ENCODE measurements at regions not wholly inside any gene's neighbourhood (a gene's known extent, or its start where the extent isn't known, plus 50 kb on each side); places are given as distances from the start of the nearest gene placed in this dataset.

DNA sequence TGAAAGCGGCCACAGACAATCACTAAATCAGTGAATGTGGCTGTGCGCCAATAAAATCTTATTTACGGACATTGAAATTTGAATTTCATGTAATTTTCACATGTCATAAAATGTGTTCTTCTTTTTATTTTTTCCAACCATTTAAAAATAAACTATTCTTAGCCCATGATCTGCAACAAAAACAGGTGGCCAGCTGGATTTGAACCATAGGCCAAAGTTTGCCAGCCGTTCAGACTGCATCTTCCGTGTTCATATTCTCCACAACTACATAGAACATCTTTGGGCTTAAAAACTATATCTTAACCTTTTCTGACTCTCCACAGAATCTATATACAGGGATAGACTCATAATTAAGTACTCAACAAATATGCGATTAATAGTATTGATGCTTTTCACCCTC lies 81.2 kb upstream of the RALGPS2 start:
- Histone ChIP-seq H3K4me1 (ENCODE audit: insufficient read depth, low read length, severe bottlenecking) (peaks cover 80% of the 10 kb centered on the region), H3K4me3 (ENCODE audit: low read depth, low read length, poor library complexity, severe bottlenecking) (peak overlapping the region; percentile 54), H2AFZ (ENCODE audit: low read length) (no peak overlapping the region), H3K9me3 (ENCODE audit: low read length) (no peaks in the 10 kb centered on the region), H3F3A (ENCODE audit: insufficient read depth, low read length) (peaks cover 17% of the 10 kb centered on the region), H3K27ac (ENCODE audit: low read depth, low read length, poor library complexity, severe bottlenecking) (peak overlapping the region; percentile 99), H3K36me3 (ENCODE audit: insufficient read depth, low read length) (no peaks in the 10 kb centered on the region), H3K9ac (ENCODE audit: low read length) (peak overlapping the region; percentile 91), H3K27me3 (ENCODE audit: insufficient read depth, low read length) (no peaks in the 10 kb centered on the region), H4K20me1 (ENCODE audit: insufficient read depth, low read length) (no peaks in the 10 kb centered on the region), H3K9me2 (ENCODE audit: low read depth, low read length) (no peaks in the 10 kb centered on the region), H3K79me2 (ENCODE audit: insufficient read depth, low read length) (no peaks in the 10 kb centered on the region), H3K4me2 (ENCODE audit: low read length) (peak overlapping the region; percentile 84)
- TF ChIP-seq EZH2 (IDR thresholded peaks at IDR 0.05; ENCODE audit: borderline replicate concordance, low read length) = no peak
- TF ChIP-seq, protein P1, sequence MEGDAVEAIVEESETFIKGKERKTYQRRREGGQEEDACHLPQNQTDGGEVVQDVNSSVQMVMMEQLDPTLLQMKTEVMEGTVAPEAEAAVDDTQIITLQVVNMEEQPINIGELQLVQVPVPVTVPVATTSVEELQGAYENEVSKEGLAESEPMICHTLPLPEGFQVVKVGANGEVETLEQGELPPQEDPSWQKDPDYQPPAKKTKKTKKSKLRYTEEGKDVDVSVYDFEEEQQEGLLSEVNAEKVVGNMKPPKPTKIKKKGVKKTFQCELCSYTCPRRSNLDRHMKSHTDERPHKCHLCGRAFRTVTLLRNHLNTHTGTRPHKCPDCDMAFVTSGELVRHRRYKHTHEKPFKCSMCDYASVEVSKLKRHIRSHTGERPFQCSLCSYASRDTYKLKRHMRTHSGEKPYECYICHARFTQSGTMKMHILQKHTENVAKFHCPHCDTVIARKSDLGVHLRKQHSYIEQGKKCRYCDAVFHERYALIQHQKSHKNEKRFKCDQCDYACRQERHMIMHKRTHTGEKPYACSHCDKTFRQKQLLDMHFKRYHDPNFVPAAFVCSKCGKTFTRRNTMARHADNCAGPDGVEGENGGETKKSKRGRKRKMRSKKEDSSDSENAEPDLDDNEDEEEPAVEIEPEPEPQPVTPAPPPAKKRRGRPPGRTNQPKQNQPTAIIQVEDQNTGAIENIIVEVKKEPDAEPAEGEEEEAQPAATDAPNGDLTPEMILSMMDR (IDR thresholded peaks at IDR 0.05; ENCODE audit: low read length) = no peak

GRCh38 chr1:178644308-178645120 lies 80.5 kb upstream of the RALGPS2 start:
- no peaks in the 10 kb centered on the region for H3K9me2 ChIP-seq (ENCODE audit: low read depth, low read length)

DNA sequence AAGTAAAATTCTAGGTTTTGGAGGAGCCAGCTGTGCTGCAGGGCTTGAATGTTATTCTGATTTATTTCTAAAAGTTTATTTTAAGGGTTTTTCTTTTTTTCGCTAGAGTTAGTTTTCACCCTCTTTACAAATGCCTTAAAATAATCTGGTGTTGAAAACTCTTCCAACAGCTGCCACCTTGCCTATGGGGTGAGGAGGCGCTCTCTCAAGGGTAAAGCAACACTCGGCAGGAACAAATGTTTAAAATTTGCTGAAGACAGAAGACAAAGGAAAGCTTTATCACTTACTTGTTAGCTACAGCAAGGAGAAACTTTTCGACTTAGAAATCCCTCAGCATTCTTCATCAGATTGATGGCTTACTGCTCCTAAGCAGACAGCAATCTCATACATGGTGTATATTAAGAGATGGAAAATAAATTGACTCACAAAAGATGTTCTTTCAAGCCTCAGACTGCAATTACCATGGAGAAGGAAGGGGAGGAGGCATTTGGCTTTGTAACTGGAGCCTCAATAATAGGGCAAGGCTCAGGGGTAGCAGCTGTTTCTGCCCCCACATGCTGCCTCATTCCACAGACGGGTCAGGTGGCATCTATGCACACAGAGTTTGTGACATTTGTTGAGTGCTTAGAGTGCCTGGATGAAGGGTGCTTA lies 79.8 kb upstream of the RALGPS2 start:
- H3K27ac ChIP-seq (ENCODE audit: low read depth, low read length, poor library complexity, severe bottlenecking) = peak overlapping the region; percentile 99
- H4K20me1 ChIP-seq (ENCODE audit: insufficient read depth, low read length) = no peaks in the 10 kb centered on the region
- no peaks in the 10 kb centered on the region for H3K9me2 ChIP-seq (ENCODE audit: low read depth, low read length)
- H3K36me3 ChIP-seq (ENCODE audit: insufficient read depth, low read length) = no peaks in the 10 kb centered on the region
- no peaks in the 10 kb centered on the region for H3K79me2 ChIP-seq (ENCODE audit: insufficient read depth, low read length)
- peak overlapping the region; percentile 84 for H3K4me2 ChIP-seq (ENCODE audit: low read length)
- no peak overlapping the region for H2AFZ ChIP-seq (ENCODE audit: low read length)
- TF ChIP-seq, protein P1 (IDR thresholded peaks at IDR 0.05; ENCODE audit: low read length) = peak; percentile 11; the same call in 1 of the 2 replicates
- no peak for TF ChIP-seq EZH2 (IDR thresholded peaks at IDR 0.05; ENCODE audit: borderline replicate concordance, low read length)
- H3K27me3 ChIP-seq (ENCODE audit: insufficient read depth, low read length) = no peaks in the 10 kb centered on the region
- H3F3A ChIP-seq (ENCODE audit: insufficient read depth, low read length) = peaks cover 17% of the 10 kb centered on the region
- peak overlapping the region; percentile 54 for H3K4me3 ChIP-seq (ENCODE audit: low read depth, low read length, poor library complexity, severe bottlenecking)
- H3K9me3 ChIP-seq (ENCODE audit: low read length) = no peaks in the 10 kb centered on the region
- peak overlapping the region; percentile 91 for H3K9ac ChIP-seq (ENCODE audit: low read length)
- H3K4me1 ChIP-seq (ENCODE audit: insufficient read depth, low read length, severe bottlenecking) = peaks cover 65% of the 10 kb centered on the region

More at GRCh38 chr1:178644308-178645120, 80.5 kb upstream of the RALGPS2 start:
- H3K4me3 ChIP-seq (ENCODE audit: low read depth, low read length, poor library complexity, severe bottlenecking) = peak overlapping the region; percentile 54
- H3K4me1 ChIP-seq (ENCODE audit: insufficient read depth, low read length, severe bottlenecking) = peaks cover 73% of the 10 kb centered on the region
- no peaks in the 10 kb centered on the region for H4K20me1 ChIP-seq (ENCODE audit: insufficient read depth, low read length)
- TF ChIP-seq, protein P1 (IDR thresholded peaks at IDR 0.05; ENCODE audit: low read length) = no peak
- no peak for TF ChIP-seq EZH2 (IDR thresholded peaks at IDR 0.05; ENCODE audit: borderline replicate concordance, low read length)
- H3K36me3 ChIP-seq (ENCODE audit: insufficient read depth, low read length) = no peaks in the 10 kb centered on the region
- no peaks in the 10 kb centered on the region for H3K9me3 ChIP-seq (ENCODE audit: low read length)
- H3K27me3 ChIP-seq (ENCODE audit: insufficient read depth, low read length) = no peaks in the 10 kb centered on the region
- peak overlapping the region; percentile 99 for H3K27ac ChIP-seq (ENCODE audit: low read depth, low read length, poor library complexity, severe bottlenecking)
- H3K9ac ChIP-seq (ENCODE audit: low read length) = peak overlapping the region; percentile 91
- H3K79me2 ChIP-seq (ENCODE audit: insufficient read depth, low read length) = no peaks in the 10 kb centered on the region
- peak overlapping the region; percentile 84 for H3K4me2 ChIP-seq (ENCODE audit: low read length)
- peaks cover 17% of the 10 kb centered on the region for H3F3A ChIP-seq (ENCODE audit: insufficient read depth, low read length)
- H2AFZ ChIP-seq (ENCODE audit: low read length) = no peak overlapping the region
